BLaER1 treated with 17β-estradiol and CSF1 and Interleukin-3, amounts not matched to agents 10 nM and 100 nM (cell line): ENCODE measurements at regions not wholly inside any gene's neighbourhood (a gene's known extent, or its start where the extent isn't known, plus 50 kb on each side); places are given as distances from the start of the nearest gene placed in this dataset.

ENCODE experiments used
- H3K27ac ChIP-seq, 11 experiments: shearing (Covaris generic); formaldehyde crosslinking; 2 replicates each; pipeline ENCODE4 v1.8.1; 2022
- H3K27me3 ChIP-seq, 11 experiments: shearing (Covaris generic); formaldehyde crosslinking; 2 replicates each; pipeline ENCODE4 v1.8.1; 2022
- H3K36me3 ChIP-seq, 11 experiments: shearing (Covaris generic); formaldehyde crosslinking; 2 replicates each; pipeline ENCODE4 v1.8.1; 2022
- H3K4me1 ChIP-seq, 10 experiments: shearing (Covaris generic); formaldehyde crosslinking; 2 replicates each; pipeline ENCODE4 v1.8.1; 2022
- H3K4me2 ChIP-seq, 11 experiments: shearing (Covaris generic); formaldehyde crosslinking; 2 replicates each; pipeline ENCODE4 v1.8.1; 2022
- H3K4me3 ChIP-seq, 10 experiments: shearing (Covaris generic); formaldehyde crosslinking; 2 replicates each; pipeline ENCODE4 v1.8.1; 2022
- H3K9ac ChIP-seq, 11 experiments: shearing (Covaris generic); formaldehyde crosslinking; 2 replicates each; pipeline ENCODE4 v1.8.1; 2022
- H3K9me3 ChIP-seq, 11 experiments: shearing (Covaris generic); formaldehyde crosslinking; replicated peaks in 1 of 11; 2 replicates each; pipeline ENCODE4 v1.8.1; 2022
- H4K20me1 ChIP-seq, 11 experiments: shearing (Covaris generic); formaldehyde crosslinking; 2 replicates each; pipeline ENCODE4 v1.8.1; 2022
- Cebpa-rat ChIP-seq, 11 experiments: shearing (Covaris generic); IDR thresholded peaks; 2 replicates each; pipeline ENCODE4 v1.8.1; 2022

DNA sequence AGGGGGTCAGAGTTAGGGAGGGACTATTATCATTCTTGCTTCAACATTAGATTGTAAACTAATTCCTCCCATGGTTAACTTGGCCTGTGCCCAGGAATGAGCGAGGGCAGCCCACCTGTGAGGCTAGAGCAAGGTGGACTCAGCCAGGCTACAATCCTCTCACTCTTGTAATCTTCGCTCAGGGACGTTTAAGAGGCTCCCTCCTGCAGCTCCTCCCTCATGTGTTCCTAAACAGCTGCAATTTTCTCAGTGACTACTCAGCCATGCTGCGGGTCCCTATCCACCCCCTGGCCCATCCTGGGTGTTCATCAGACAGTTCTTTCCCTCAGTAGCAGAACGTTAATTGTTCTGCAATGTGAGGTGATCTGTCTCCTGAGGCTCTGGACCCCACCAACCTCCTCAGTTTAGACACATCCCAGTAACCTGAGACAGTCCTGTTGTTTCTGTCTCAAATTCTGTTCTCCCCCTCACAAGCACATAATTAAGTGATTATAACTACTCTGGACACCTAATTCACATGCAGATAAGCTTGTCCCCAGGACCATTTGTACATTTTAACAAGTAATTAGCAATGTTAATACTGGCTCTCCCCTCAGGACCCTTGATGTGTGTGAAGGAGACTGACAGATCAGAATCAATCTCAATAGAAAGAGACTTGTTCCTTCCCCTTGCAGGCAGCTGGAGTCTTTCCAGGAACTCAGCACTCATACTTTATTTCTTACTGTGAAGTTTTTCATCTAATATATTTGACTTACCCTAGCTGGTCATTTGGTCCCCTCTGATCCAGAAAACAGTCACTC lies 337.2 kb upstream of the B3GAT1 start:
- Histone ChIP-seq H3K4me1 (peaks cover 0 to 35% (median 29%) of the 10 kb centered on the region in 10 experiments; a peak in 14 of 20 replicates), H3K4me2 (peak overlapping the region in 8 of 11 experiments; percentile 44 to 72 (median 50); a peak in 14 of 22 replicates), H3K36me3 (no peaks in the 10 kb centered on the region), H3K9ac (no peak overlapping the region), H3K4me3 (no peak overlapping the region), H4K20me1 (no peaks in the 10 kb centered on the region; a peak in 1 of 22 replicates), H3K27ac (no peak overlapping the region; a peak in 1 of 22 replicates), H3K9me3 (peaks cover 17 to 37% (median 31%) of the 10 kb centered on the region in 11 experiments), H3K27me3 (no peaks in the 10 kb centered on the region)
- no peak for TF ChIP-seq Cebpa-rat (IDR thresholded peaks at IDR 0.05)

DNA sequence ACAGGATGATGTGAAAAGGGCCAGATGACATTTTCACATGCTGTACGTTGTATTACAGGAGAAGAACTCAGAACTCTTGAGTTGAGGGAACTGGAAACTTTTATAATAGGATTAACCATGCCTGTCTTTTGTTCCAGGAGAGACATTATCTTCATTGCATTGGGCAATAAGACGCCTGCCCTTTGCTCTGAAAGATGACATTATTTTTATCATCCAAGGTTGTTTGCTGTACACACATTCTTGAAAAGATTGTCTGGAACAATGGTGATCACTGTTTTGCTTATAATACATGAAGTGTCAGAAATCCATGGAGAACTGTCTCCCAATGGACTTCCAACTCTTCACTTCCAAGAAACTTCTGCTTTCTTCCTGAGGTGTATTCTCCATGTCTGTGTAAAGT lies 334.6 kb upstream of the B3GAT1 start:
- Histone ChIP-seq H4K20me1 (no peaks in the 10 kb centered on the region), H3K36me3 (no peaks in the 10 kb centered on the region), H3K4me3 (no peak overlapping the region), H3K27me3 (no peaks in the 10 kb centered on the region), H3K27ac (no peak overlapping the region), H3K4me2 (no peak overlapping the region), H3K9me3 (peaks cover 17 to 37% (median 31%) of the 10 kb centered on the region in 11 experiments), H3K4me1 (peaks cover 0 to 49% (median 39%) of the 10 kb centered on the region in 10 experiments; a peak in 15 of 20 replicates), H3K9ac (no peak overlapping the region)
- no peak for TF ChIP-seq Cebpa-rat (IDR thresholded peaks at IDR 0.05)

DNA sequence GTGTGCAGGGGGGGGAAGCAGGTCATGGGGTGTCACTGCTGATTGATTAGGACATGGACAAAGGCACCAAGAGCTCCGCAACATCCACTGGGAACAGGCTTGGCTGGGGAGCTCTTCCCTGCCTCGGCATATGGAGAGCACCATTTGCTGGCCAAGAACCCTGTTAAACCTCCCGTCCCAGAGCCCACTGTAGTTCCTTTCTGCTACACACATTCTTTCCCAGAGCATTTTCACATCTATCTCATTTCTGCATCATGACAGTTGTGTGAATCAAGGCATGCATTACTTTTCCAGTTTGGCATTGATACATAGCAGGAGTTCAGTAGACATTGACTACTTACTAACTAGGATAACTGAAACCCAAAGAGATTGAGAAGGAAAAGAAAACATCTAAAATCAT lies 333.4 kb upstream of the B3GAT1 start:
- Histone ChIP-seq H3K9me3 (peaks cover 17 to 37% (median 31%) of the 10 kb centered on the region in 11 experiments), H3K4me1 (peaks cover 5 to 52% (median 46%) of the 10 kb centered on the region in 10 experiments; a peak in 17 of 20 replicates), H4K20me1 (no peaks in the 10 kb centered on the region), H3K36me3 (no peaks in the 10 kb centered on the region), H3K27me3 (no peaks in the 10 kb centered on the region), H3K4me3 (no peak overlapping the region), H3K27ac (no peak overlapping the region), H3K4me2 (no peak overlapping the region), H3K9ac (no peak overlapping the region)
- TF ChIP-seq Cebpa-rat (IDR thresholded peaks at IDR 0.05), result no peak

DNA sequence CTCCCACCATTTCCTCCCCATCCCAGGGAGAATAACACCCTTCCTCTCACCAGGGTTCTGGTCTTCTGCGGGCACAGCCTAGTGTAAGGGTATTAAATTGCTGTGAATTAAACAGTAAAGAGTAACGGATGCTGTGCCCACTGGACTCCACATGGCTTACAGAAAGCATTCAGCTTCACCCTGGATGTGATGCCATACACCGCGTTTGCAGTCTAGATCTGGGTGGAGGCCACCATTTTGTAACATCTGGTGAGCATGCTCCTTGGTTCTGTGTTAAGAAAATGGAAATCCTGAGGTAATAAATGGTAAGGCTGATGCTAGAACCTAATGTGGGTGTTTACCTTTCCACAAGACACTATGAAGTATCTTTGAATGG lies 331.8 kb upstream of the B3GAT1 start:
- no peaks in the 10 kb centered on the region for H3K27me3 ChIP-seq
- no peak overlapping the region for H3K4me3 ChIP-seq
- H3K9me3 ChIP-seq, result peaks cover 13 to 31% (median 26%) of the 10 kb centered on the region in 11 experiments
- no peaks in the 10 kb centered on the region for H4K20me1 ChIP-seq
- H3K36me3 ChIP-seq, result no peaks in the 10 kb centered on the region
- no peak for TF ChIP-seq Cebpa-rat (IDR thresholded peaks at IDR 0.05)
- H3K4me2 ChIP-seq, result peak overlapping the region in 6 of 11 experiments; percentile 25 to 76 (median 64); a peak in 8 of 22 replicates
- H3K27ac ChIP-seq, result no peak overlapping the region
- H3K4me1 ChIP-seq, result peaks cover 5 to 44% (median 39%) of the 10 kb centered on the region in 10 experiments; a peak in 17 of 20 replicates
- H3K9ac ChIP-seq, result no peak overlapping the region

DNA sequence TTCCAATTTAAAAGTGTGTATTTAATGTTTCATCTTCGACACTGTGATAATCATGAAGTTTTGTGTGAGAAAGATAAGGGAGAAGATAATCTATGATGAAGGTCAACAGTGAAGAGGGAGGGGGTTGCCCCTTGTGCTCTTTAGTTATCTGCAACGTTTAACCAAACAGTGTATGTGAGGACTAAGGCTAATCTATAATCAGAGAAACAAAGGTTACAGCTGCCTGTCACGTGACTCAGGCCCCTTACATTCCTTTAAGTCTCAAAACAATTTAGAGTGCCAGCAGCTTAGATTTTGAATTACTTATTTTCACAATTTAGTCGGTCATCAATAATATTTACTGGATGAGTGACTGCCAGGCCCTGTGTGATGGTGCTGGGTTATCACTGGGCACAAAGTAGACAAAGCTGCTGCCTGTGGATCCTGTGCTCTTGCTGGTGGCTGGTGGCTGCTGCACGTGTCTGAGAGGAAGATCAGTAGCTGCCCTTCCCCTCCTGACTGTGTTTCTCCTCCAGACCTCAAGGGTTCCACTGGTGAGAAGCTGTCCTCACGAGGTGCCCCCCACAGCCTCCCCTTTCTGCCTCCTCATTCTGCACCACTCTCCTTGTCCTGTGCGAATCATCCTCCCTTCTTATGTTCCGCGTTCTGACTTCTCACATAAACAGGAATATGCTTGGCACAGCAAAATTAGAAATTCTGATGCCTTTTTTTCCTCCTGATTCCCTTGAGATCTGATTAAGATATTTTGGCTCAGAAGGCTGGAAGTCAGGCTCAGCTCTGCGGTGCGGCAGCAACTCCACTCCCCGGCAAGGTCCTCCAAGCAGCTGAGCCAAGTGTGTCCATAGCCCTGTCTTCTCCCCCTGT lies 331.1 kb upstream of the B3GAT1 start:
- no peaks in the 10 kb centered on the region for H4K20me1 ChIP-seq

DNA sequence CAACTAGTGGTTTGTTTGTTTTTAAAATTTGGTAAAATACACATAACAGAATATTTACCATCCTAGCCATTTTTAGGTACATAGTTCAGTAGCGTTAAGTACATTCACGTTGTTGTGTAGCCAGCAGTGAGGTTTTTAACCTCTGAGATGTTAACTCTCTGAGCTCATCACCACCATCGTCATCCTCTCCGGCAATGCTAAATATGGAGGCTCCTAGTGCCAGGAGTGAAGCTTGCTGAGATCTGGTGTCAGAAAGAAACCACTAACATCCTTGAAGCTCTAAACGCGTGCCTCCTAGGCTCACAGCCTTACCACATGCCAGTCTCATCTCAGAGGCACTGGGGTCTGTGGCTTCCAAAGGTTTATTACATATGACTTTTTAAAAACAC lies 330.2 kb upstream of the B3GAT1 start:
- no peaks in the 10 kb centered on the region for H3K27me3 ChIP-seq
- TF ChIP-seq Cebpa-rat (IDR thresholded peaks at IDR 0.05), result no peak
- H3K9me3 ChIP-seq, result peaks cover 0 to 15% (median 10%) of the 10 kb centered on the region in 11 experiments; a peak in 12 of 22 replicates
- H3K36me3 ChIP-seq, result no peaks in the 10 kb centered on the region
- no peak overlapping the region for H3K4me3 ChIP-seq
- peak overlapping the region in 8 of 11 experiments; percentile 55 to 76 (median 66); a peak in 14 of 22 replicates for H3K4me2 ChIP-seq
- no peak overlapping the region for H3K9ac ChIP-seq
- no peaks in the 10 kb centered on the region for H4K20me1 ChIP-seq
- peaks cover 5 to 43% (median 38%) of the 10 kb centered on the region in 10 experiments; a peak in 17 of 20 replicates for H3K4me1 ChIP-seq
- H3K27ac ChIP-seq, result no peak overlapping the region

More for the DNA sequence above, 331.1 kb upstream of the B3GAT1 start:
- no peaks in the 10 kb centered on the region for H3K27me3 ChIP-seq
- no peak for TF ChIP-seq Cebpa-rat (IDR thresholded peaks at IDR 0.05)
- no peak overlapping the region for H3K9ac ChIP-seq
- H3K4me2 ChIP-seq, result peak overlapping the region in 8 of 11 experiments; percentile 25 to 76 (median 64); a peak in 11 of 22 replicates
- no peak overlapping the region for H3K27ac ChIP-seq
- H3K9me3 ChIP-seq, result peaks cover 6 to 25% (median 20%) of the 10 kb centered on the region in 11 experiments
- no peak overlapping the region for H3K4me3 ChIP-seq
- peaks cover 5 to 43% (median 38%) of the 10 kb centered on the region in 10 experiments; a peak in 17 of 20 replicates for H3K4me1 ChIP-seq
- no peaks in the 10 kb centered on the region for H3K36me3 ChIP-seq

DNA sequence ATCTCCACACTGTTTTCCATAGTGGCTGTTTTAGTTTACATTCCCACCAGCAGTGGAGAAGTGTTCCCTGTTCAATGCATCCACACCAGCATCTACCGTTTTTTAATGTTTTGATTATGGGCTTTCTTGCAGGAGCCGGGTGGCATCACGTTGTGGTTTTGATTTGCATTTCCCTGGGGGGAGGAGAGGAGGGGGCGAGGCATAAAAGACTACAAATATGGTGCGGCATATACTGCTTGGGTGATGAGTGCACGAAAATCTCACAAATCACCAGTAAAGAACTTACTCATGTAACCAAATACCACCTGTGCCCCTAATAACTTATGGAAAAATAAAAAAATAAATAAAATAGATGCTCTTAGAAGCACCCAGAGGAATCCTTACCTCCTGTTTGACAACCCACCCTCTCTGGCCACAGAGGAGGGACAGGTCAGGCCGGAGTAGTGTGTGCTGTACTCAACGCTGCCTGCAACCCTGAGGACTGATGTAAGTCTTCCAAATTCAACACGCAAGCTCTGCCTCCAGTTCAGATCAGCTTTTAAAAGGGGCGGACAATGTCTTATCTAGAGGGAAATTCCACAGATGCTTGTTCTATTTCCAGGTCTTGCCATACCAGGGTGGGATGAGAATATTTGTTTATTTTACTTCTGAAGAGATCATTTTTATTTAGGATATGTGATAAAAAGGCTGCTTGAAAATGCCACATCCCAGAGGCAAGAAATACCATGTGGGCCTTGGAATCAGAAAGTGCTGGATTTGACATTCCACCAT lies 329.6 kb upstream of the B3GAT1 start:
- no peak overlapping the region for H3K9ac ChIP-seq
- peaks cover 0 to 11% (median 5%) of the 10 kb centered on the region in 11 experiments; a peak in 10 of 22 replicates for H3K9me3 ChIP-seq
- no peak for TF ChIP-seq Cebpa-rat (IDR thresholded peaks at IDR 0.05)
- H3K36me3 ChIP-seq, result no peaks in the 10 kb centered on the region
- no peaks in the 10 kb centered on the region for H3K27me3 ChIP-seq
- H3K4me2 ChIP-seq, result peak overlapping the region in 9 of 11 experiments; percentile 33 to 76 (median 65); a peak in 18 of 22 replicates
- H3K4me3 ChIP-seq, result no peak overlapping the region
- H3K27ac ChIP-seq, result no peak overlapping the region
- H3K4me1 ChIP-seq, result peaks cover 5 to 43% (median 38%) of the 10 kb centered on the region in 10 experiments; a peak in 17 of 20 replicates
- no peaks in the 10 kb centered on the region for H4K20me1 ChIP-seq

DNA sequence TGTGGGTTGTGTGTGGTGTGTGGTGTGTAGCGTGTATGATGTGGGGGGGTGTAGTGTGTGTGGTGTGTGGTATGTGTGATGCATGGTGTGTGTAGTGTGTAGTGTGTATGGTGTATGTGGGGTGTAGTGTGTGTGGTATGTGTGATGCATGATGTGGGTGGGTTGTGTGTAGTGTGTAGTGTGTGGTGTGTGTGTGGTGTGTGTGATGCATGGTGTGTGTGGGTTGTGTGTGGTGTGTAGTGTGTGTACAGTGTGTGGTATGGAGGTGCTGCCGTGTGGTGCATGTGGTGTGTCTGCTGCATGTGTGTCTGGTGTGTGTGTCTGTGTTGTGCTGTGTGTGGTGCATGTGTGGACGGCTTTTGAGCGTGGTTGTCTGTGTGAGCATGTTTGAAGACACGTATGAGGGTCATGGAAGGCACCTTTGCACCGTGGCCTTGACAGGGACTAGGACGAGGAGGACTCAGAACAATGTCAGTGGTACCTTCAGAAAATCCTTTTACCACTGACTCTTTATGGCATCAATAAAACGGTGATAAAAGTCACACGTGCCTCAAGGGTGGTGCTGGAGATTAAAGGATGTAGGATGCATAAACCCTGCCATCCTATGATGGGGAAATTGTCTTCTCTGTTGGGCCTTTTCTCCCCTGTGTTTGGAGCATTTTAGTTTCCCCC lies 328.7 kb upstream of the B3GAT1 start:
- H3K9ac ChIP-seq, result no peak overlapping the region
- peaks cover 0 to 2% (median 0%) of the 10 kb centered on the region in 11 experiments; a peak in 1 of 22 replicates for H3K9me3 ChIP-seq
- no peak overlapping the region for H3K4me3 ChIP-seq
- no peaks in the 10 kb centered on the region for H3K36me3 ChIP-seq
- H3K27me3 ChIP-seq, result no peaks in the 10 kb centered on the region
- H3K4me1 ChIP-seq, result peaks cover 5 to 43% (median 38%) of the 10 kb centered on the region in 10 experiments; a peak in 17 of 20 replicates
- H3K27ac ChIP-seq, result no peak overlapping the region
- no peaks in the 10 kb centered on the region for H4K20me1 ChIP-seq
- TF ChIP-seq Cebpa-rat (IDR thresholded peaks at IDR 0.05), result no peak
- H3K4me2 ChIP-seq, result peak overlapping the region in 9 of 11 experiments; percentile 33 to 76 (median 65); a peak in 19 of 22 replicates
